Neural cell (in vitro differentiated cells): ENCODE measurements at regions not wholly inside any gene's neighbourhood (a gene's known extent, or its start where the extent isn't known, plus 50 kb on each side); places are given as distances from the start of the nearest gene placed in this dataset.

Source experiments
- H2AFZ ChIP-seq: fragments of 200-600, 300-800 bp; sonication (generic), shearing (Covaris generic); 2 replicates; pipeline ENCODE4 v1.6.0; 2014; ENCODE audit warnings: low read depth, mild to moderate bottlenecking, antibody characterized with exemption, low read length, moderate library complexity
- H3F3A ChIP-seq: fragments of 200-600 bp; shearing (Covaris generic); 2 replicates; pipeline ENCODE4 v1.6.1; 2016; ENCODE audit warnings: mild to moderate bottlenecking, moderate library complexity, mixed read lengths, antibody characterized with exemption, low read length; ENCODE audit not compliant: insufficient read depth, poor library complexity, severe bottlenecking
- H3K27ac ChIP-seq: fragments of 200-600, 300-800 bp; sonication (generic), shearing (Covaris generic); 2 replicates; pipeline ENCODE4 v1.5.1; 2014; ENCODE audit warnings: mild to moderate bottlenecking, low read length, moderate library complexity
- H3K27me3 ChIP-seq: fragments of 300-800, 200-600 bp; sonication (generic), shearing (Covaris generic); 2 replicates; pipeline ENCODE4 v1.6.0; 2014; ENCODE audit warnings: mild to moderate bottlenecking, low read depth, low read length, moderate library complexity; ENCODE audit not compliant: insufficient read depth
- H3K36me3 ChIP-seq: fragments of 300-800, 200-600 bp; sonication (generic), shearing (Covaris generic); 2 replicates; pipeline ENCODE4 v1.5.1; 2014; ENCODE audit warnings: mild to moderate bottlenecking, antibody characterized with exemption, low read length, moderate library complexity; ENCODE audit not compliant: insufficient read depth
- H3K4me2 ChIP-seq: fragments of 300-800, 200-600 bp; sonication (generic), shearing (Covaris generic); 2 replicates; pipeline ENCODE4 v1.6.0; 2014; ENCODE audit warnings: mild to moderate bottlenecking, low read length
- H3K4me3 ChIP-seq: fragments of 300-800, 200-600 bp; sonication (generic), shearing (Covaris generic); 2 replicates; pipeline ENCODE4 v1.5.1; 2014; ENCODE audit warnings: mild to moderate bottlenecking, low read length, moderate library complexity
- H3K79me2 ChIP-seq: fragments of 200-600 bp; shearing (Covaris generic); replicated peaks from 2 replicates; pipeline ENCODE4 v1.6.0; 2014; ENCODE audit warnings: mild to moderate bottlenecking, low read length, moderate library complexity; ENCODE audit not compliant: insufficient read depth
- H3K9ac ChIP-seq: fragments of 300-800, 200-600 bp; sonication (generic), shearing (Covaris generic); 2 replicates; pipeline ENCODE4 v1.6.1; 2016; ENCODE audit warnings: mild to moderate bottlenecking, low read length, mixed read lengths
- H3K9me2 ChIP-seq: fragments of 200-600 bp; shearing (Covaris generic); 2 replicates; pipeline ENCODE4 v1.6.1; 2016; ENCODE audit warnings: mild to moderate bottlenecking, low read length, mixed read lengths; ENCODE audit not compliant: insufficient read depth
- H3K9me3 ChIP-seq: fragments of 200-600, 300-800 bp; sonication (generic), shearing (Covaris generic); 2 replicates; pipeline ENCODE4 v1.6.1; 2016; ENCODE audit warnings: mild to moderate bottlenecking, mixed run types, low read length, moderate library complexity, mixed read lengths
- H4K20me1 ChIP-seq: fragments of 200-600 bp; shearing (Covaris generic); 2 replicates; pipeline ENCODE4 v1.6.1; 2016; ENCODE audit warnings: mild to moderate bottlenecking, mixed run types; ENCODE audit not compliant: insufficient read depth
- CTCF ChIP-seq: fragments of 450-650 bp; IDR thresholded peaks from 2 replicates; pipeline ENCODE4 v1.5.1; 2014; ENCODE audit warnings: antibody characterized with exemption, mild to moderate bottlenecking, moderate library complexity; ENCODE audit not compliant: poor library complexity, severe bottlenecking
- EP300 ChIP-seq: fragments of 450-650 bp; conservative IDR thresholded peaks from 2 replicates; pipeline ENCODE4 v1.6.1; 2014; ENCODE audit warnings: antibody characterized with exemption, mild to moderate bottlenecking, moderate library complexity; ENCODE audit not compliant: poor library complexity, severe bottlenecking
- EZH2 ChIP-seq: fragments of 200-600, 300-800 bp; shearing (Covaris generic), sonication (generic); IDR thresholded peaks from 2 replicates; pipeline ENCODE4 v1.6.1; 2014; ENCODE audit warnings: antibody characterized with exemption, low read length, borderline replicate concordance, mild to moderate bottlenecking; ENCODE audit not compliant: insufficient read depth, poor library complexity, severe bottlenecking
- MXI1 ChIP-seq: fragments of 450-650 bp; conservative IDR thresholded peaks from 2 replicates; pipeline ENCODE4 v1.6.1; 2014; ENCODE audit warnings: antibody characterized with exemption, mild to moderate bottlenecking; ENCODE audit not compliant: poor library complexity, severe bottlenecking
- POLR2AphosphoS5 ChIP-seq: IDR thresholded peaks from 2 replicates; pipeline ENCODE4 v1.6.1; 2012
- RAD21 ChIP-seq: fragments of 450-650 bp; conservative IDR thresholded peaks from 2 replicates; pipeline ENCODE4 v1.6.1; 2014; ENCODE audit warnings: antibody characterized with exemption, mild to moderate bottlenecking, moderate library complexity
- REST ChIP-seq: IDR thresholded peaks from 2 replicates; pipeline ENCODE4 v1.6.1; 2012; ENCODE audit warnings: borderline replicate concordance
- SMC3 ChIP-seq: fragments of 450-650 bp; conservative IDR thresholded peaks from 2 replicates; pipeline ENCODE4 v1.6.1; 2014; ENCODE audit warnings: antibody characterized with exemption, mild to moderate bottlenecking, moderate library complexity; ENCODE audit not compliant: poor library complexity
- TAF1 ChIP-seq: IDR thresholded peaks from 2 replicates; pipeline ENCODE4 v1.6.1; 2012; ENCODE audit warnings: low read depth

GRCh38 chr9:16282718-16283117 is 587.8 kb downstream of the BNC2 start:
- no peaks in the 10 kb centered on the region for H3K9me3 ChIP-seq
- H3K36me3 ChIP-seq: no peaks in the 10 kb centered on the region
- no peaks in the 10 kb centered on the region for H4K20me1 ChIP-seq
- no peak overlapping the region for H3K4me3 ChIP-seq
- TF ChIP-seq EZH2 (no peak), MXI1 (no peak)
- no peak overlapping the region for H3K4me2 ChIP-seq
- H3K27me3 ChIP-seq: no peaks in the 10 kb centered on the region
- no peaks in the 10 kb centered on the region for H3F3A ChIP-seq
- H3K27ac ChIP-seq: no peak overlapping the region
- no peak overlapping the region for H3K9ac ChIP-seq
- H3K9me2 ChIP-seq: no peaks in the 10 kb centered on the region
- H2AFZ ChIP-seq: no peak overlapping the region
- H3K79me2 ChIP-seq: no peaks in the 10 kb centered on the region

GRCh38 chr9:16286160-16286559 is 584.3 kb downstream of the BNC2 start:
- Histone ChIP-seq H3K27ac (no peak overlapping the region), H3K9me3 (no peaks in the 10 kb centered on the region), H3K79me2 (no peaks in the 10 kb centered on the region), H3K9ac (no peak overlapping the region), H3K36me3 (no peaks in the 10 kb centered on the region), H3K9me2 (no peaks in the 10 kb centered on the region), H3K27me3 (no peaks in the 10 kb centered on the region), H4K20me1 (no peaks in the 10 kb centered on the region), H3K4me2 (no peak overlapping the region), H3F3A (no peaks in the 10 kb centered on the region), H2AFZ (no peak overlapping the region), H3K4me3 (no peak overlapping the region)
- TF ChIP-seq POLR2AphosphoS5 (no peak), EP300 (no peak), CTCF (no peak), TAF1 (no peak), RAD21 (no peak), MXI1 (no peak), REST (no peak), EZH2 (no peak), SMC3 (no peak)

GRCh38 chr9:16289639-16290038 is 580.8 kb downstream of the BNC2 start:
- Histone ChIP-seq H3K27me3 (no peaks in the 10 kb centered on the region), H4K20me1 (no peaks in the 10 kb centered on the region), H3F3A (no peaks in the 10 kb centered on the region), H3K4me3 (no peak overlapping the region), H3K9me3 (no peaks in the 10 kb centered on the region), H3K36me3 (no peaks in the 10 kb centered on the region), H3K9me2 (no peaks in the 10 kb centered on the region), H3K79me2 (no peaks in the 10 kb centered on the region), H2AFZ (no peak overlapping the region), H3K4me2 (no peak overlapping the region), H3K27ac (no peak overlapping the region), H3K9ac (no peak overlapping the region)
- TF ChIP-seq CTCF (no peak), RAD21 (no peak), SMC3 (no peak), REST (no peak), EZH2 (no peak), TAF1 (no peak), EP300 (no peak), POLR2AphosphoS5 (no peak), MXI1 (no peak)
